RWPE2 (cell line): ENCODE measurements at regions not wholly inside any gene's neighbourhood (a gene's known extent, or its start where the extent isn't known, plus 50 kb on each side); places are given as distances from the start of the nearest gene placed in this dataset.
A peak's percentile ranks its signal among the peaks of the same experiment; 100 is the strongest.

Experiments used
- ATAC-seq: fragments of 200-7000 bp; cut with Tn5 transposase; 3 replicates; pipeline ENCODE4 v1.9.1; 2021; ENCODE audit warnings: low read depth
- DNase-seq: peaks from one replicate; pipeline ENCODE4 v3.0.0-alpha.2; 2020; ENCODE audit warnings: low spot score
- H3K27ac ChIP-seq: fragments of 450-650 bp; 2 replicates; pipeline ENCODE4 v1.5.1; 2017; ENCODE audit warnings: mild to moderate bottlenecking; ENCODE audit not compliant: poor library complexity, severe bottlenecking
- H3K27me3 ChIP-seq: fragments of 250-450 bp; sonication (Bioruptor Pico); 2 replicates; pipeline ENCODE4 v1.5.1; 2021; ENCODE audit warnings: mild to moderate bottlenecking, moderate library complexity; ENCODE audit not compliant: insufficient read depth, poor library complexity, severe bottlenecking
- H3K36me3 ChIP-seq: fragments of 250-450 bp; sonication (Bioruptor Pico); 2 replicates; pipeline ENCODE4 v1.5.1; 2020; ENCODE audit warnings: low read depth, mild to moderate bottlenecking, moderate library complexity
- H3K4me1 ChIP-seq: fragments of 250-450 bp; sonication (Bioruptor Pico); 2 replicates; pipeline ENCODE4 v1.5.1; 2021; ENCODE audit warnings: mild to moderate bottlenecking, moderate library complexity; ENCODE audit not compliant: insufficient read depth, poor library complexity, severe bottlenecking
- H3K4me3 ChIP-seq: fragments of 250-450 bp; sonication (Bioruptor Pico); 2 replicates; pipeline ENCODE4 v1.5.1; 2021; ENCODE audit warnings: mild to moderate bottlenecking, moderate library complexity; ENCODE audit not compliant: severe bottlenecking
- H3K9me3 ChIP-seq: fragments of 250-450 bp; sonication (Bioruptor Pico); 2 replicates; pipeline ENCODE4 v1.5.1; 2021; ENCODE audit warnings: mild to moderate bottlenecking, moderate library complexity; ENCODE audit not compliant: severe bottlenecking
- TF ChIP-seq, protein P1 (sequence below): fragments of 450-650 bp; IDR thresholded peaks from one replicate; pipeline ENCODE4 v1.5.1; 2017; ENCODE audit warnings: mild to moderate bottlenecking, moderate library complexity; ENCODE audit not compliant: poor library complexity, severe bottlenecking

DNA sequence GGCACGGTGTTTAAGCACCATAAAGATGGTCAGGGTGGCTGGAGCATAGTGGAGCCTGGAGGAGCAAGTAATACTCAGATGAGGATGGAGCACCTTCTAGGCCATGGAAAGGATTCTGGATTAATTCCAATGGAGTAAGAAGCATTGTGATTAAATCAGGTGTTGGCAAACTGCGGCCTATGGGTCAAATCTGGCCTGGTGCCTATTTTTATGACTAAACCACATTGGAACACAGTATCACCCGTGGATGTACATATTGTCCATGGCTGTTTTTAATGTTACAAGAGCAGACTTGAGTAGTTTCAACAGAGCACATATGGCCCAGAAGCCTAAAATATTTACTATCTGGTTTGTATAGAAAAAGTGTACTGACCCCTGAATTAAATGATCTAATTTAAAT, 49.9 kb upstream of the TMEM248 start:
- Histone ChIP-seq H3K4me3 (no peak overlapping the region), H3K27ac (no peak overlapping the region), H3K36me3 (no peaks in the 10 kb centered on the region; the same call in 1 of the 2 replicates), H3K27me3 (no peaks in the 10 kb centered on the region), H3K9me3 (no peaks in the 10 kb centered on the region), H3K4me1 (no peaks in the 10 kb centered on the region)
- ATAC-seq = peak; percentile 66
- DNase-seq = no peak
- TF ChIP-seq, protein P1, sequence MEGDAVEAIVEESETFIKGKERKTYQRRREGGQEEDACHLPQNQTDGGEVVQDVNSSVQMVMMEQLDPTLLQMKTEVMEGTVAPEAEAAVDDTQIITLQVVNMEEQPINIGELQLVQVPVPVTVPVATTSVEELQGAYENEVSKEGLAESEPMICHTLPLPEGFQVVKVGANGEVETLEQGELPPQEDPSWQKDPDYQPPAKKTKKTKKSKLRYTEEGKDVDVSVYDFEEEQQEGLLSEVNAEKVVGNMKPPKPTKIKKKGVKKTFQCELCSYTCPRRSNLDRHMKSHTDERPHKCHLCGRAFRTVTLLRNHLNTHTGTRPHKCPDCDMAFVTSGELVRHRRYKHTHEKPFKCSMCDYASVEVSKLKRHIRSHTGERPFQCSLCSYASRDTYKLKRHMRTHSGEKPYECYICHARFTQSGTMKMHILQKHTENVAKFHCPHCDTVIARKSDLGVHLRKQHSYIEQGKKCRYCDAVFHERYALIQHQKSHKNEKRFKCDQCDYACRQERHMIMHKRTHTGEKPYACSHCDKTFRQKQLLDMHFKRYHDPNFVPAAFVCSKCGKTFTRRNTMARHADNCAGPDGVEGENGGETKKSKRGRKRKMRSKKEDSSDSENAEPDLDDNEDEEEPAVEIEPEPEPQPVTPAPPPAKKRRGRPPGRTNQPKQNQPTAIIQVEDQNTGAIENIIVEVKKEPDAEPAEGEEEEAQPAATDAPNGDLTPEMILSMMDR = no peak
